ENCODE measurements at regions not wholly inside any gene's neighbourhood (a gene's known extent, or its start where the extent isn't known, plus 50 kb on each side); places are given as distances from the start of the nearest gene placed in this dataset.

- Mint-ChIP-seq H3K9me3 (peaks cover 27% of the 10 kb centered on the region), H3K27me3 (ENCODE audit: low read depth, poor library complexity) (peaks cover 10% of the 10 kb centered on the region), H3K27ac (no peak overlapping the region), H3K4me1 (peaks cover 17% of the 10 kb centered on the region), H3K4me3 (no peak overlapping the region), H3K36me3 (ENCODE audit: low read depth) (no peaks in the 10 kb centered on the region)
- TF ChIP-seq, protein P1, sequence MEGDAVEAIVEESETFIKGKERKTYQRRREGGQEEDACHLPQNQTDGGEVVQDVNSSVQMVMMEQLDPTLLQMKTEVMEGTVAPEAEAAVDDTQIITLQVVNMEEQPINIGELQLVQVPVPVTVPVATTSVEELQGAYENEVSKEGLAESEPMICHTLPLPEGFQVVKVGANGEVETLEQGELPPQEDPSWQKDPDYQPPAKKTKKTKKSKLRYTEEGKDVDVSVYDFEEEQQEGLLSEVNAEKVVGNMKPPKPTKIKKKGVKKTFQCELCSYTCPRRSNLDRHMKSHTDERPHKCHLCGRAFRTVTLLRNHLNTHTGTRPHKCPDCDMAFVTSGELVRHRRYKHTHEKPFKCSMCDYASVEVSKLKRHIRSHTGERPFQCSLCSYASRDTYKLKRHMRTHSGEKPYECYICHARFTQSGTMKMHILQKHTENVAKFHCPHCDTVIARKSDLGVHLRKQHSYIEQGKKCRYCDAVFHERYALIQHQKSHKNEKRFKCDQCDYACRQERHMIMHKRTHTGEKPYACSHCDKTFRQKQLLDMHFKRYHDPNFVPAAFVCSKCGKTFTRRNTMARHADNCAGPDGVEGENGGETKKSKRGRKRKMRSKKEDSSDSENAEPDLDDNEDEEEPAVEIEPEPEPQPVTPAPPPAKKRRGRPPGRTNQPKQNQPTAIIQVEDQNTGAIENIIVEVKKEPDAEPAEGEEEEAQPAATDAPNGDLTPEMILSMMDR (IDR thresholded peaks at IDR 0.05), result no peak
- no peak for DNase-seq
Measured at GRCh38 chr5:178780581-178781498, 50.4 kb upstream of the ZNF354A start.
